Fibroblast of the aortic adventitia (primary cell): ENCODE measurements at regions not wholly inside any gene's neighbourhood (a gene's known extent, or its start where the extent isn't known, plus 50 kb on each side); places are given as distances from the start of the nearest gene placed in this dataset. TPM values are rescaled to one million over a fixed set of nuclear protein-coding genes. Genes with fewer than 3 reads are reported as not detected.
A peak's percentile ranks its signal among the peaks of the same experiment; 100 is the strongest.

Experiments used
- DNase-seq: peaks from one replicate; pipeline ENCODE4 v3.0.0-alpha.2; 2010; ENCODE audit warnings: low read depth
- H3K4me3 ChIP-seq: 2 replicates; pipeline ENCODE4 v1.5.1; 2011; ENCODE audit warnings: low read depth, mild to moderate bottlenecking, control low read depth, low read length, moderate library complexity
- CTCF ChIP-seq: IDR thresholded peaks from 2 replicates; pipeline ENCODE4 v1.5.1; 2011; ENCODE audit warnings: mild to moderate bottlenecking, low read length, control low read depth, inconsistent platforms; ENCODE audit not compliant: insufficient read depth
- small RNA-seq: library from RNA; depleted of rRNA; stranded (forward); fragments of <200 nt; gene quantifications from one replicate; pipeline ENCODE3, GENCODE V24; 2012

- DNase-seq, result peak; percentile 87
- peak; percentile 91 for TF ChIP-seq CTCF
- H3K4me3 ChIP-seq, result peak overlapping the region; percentile 50
Observed at GRCh38 chr15:25933456-25934158, 70.5 kb upstream of the ATP10A start.

- DNase-seq, result no peak
- TF ChIP-seq CTCF, result no peak
- no peak overlapping the region for H3K4me3 ChIP-seq
Observed at GRCh38 chr15:25932696-25933095, 69.6 kb upstream of the ATP10A start.

GRCh38 chr15:25931851-25932250 lies 68.7 kb upstream of the ATP10A start:
- DNase-seq, result peak; percentile 9
- H3K4me3 ChIP-seq, result no peak overlapping the region
- no peak for TF ChIP-seq CTCF

- no peak overlapping the region for H3K4me3 ChIP-seq
- no peak for TF ChIP-seq CTCF
- no peak for DNase-seq
Observed at GRCh38 chr15:25930931-25931330, 67.8 kb upstream of the ATP10A start.

Small RNA genes lying in the stretch of these regions (small RNA-seq; reads per million reads assigned to genes)
- not detected for gene RF00554
